HFF-Myc (cell line): ENCODE measurements at regions not wholly inside any gene's neighbourhood (a gene's known extent, or its start where the extent isn't known, plus 50 kb on each side); places are given as distances from the start of the nearest gene placed in this dataset.

ENCODE experiments used
- DNase-seq: peaks from one replicate; pipeline ENCODE4 v3.0.0-alpha.2; 2011; ENCODE audit warnings: low read depth; ENCODE audit errors: extremely low read depth
- H3K4me3 ChIP-seq: replicated peaks from 2 replicates; pipeline ENCODE4 v1.5.1; 2011; ENCODE audit warnings: low read depth, mild to moderate bottlenecking, control low read depth, low read length
- CTCF ChIP-seq: IDR thresholded peaks from 2 replicates; pipeline ENCODE4 v1.5.1; 2012; ENCODE audit warnings: mild to moderate bottlenecking, low read depth, low read length, control low read depth; ENCODE audit errors: missing control alignments

GRCh38 chr17:70646673-70647072 lies 477.3 kb downstream of the KCNJ2 start:
- no peak for DNase-seq
- no peak overlapping the region for H3K4me3 ChIP-seq
- TF ChIP-seq CTCF: no peak

- no peak overlapping the region for H3K4me3 ChIP-seq
- no peak for DNase-seq
- no peak for TF ChIP-seq CTCF
Measured at GRCh38 chr17:70648166-70648565, 478.8 kb downstream of the KCNJ2 start.

- no peak for DNase-seq
- H3K4me3 ChIP-seq: no peak overlapping the region
- TF ChIP-seq CTCF: no peak
Measured at GRCh38 chr17:70653850-70654249, 484.5 kb downstream of the KCNJ2 start.

GRCh38 chr17:70654706-70655105 lies 485.4 kb downstream of the KCNJ2 start:
- no peak for DNase-seq
- no peak overlapping the region for H3K4me3 ChIP-seq
- no peak for TF ChIP-seq CTCF

- no peak for DNase-seq
- TF ChIP-seq CTCF: no peak
Measured at GRCh38 chr17:70655176-70655958, 486.0 kb downstream of the KCNJ2 start.

GRCh38 chr17:70658317-70658716 lies 489.0 kb downstream of the KCNJ2 start:
- TF ChIP-seq CTCF: no peak
- no peak overlapping the region for H3K4me3 ChIP-seq
- no peak for DNase-seq

More at GRCh38 chr17:70655176-70655958, 486.0 kb downstream of the KCNJ2 start:
- H3K4me3 ChIP-seq: no peak overlapping the region

- no peak for TF ChIP-seq CTCF
- no peak for DNase-seq
- no peak overlapping the region for H3K4me3 ChIP-seq
Measured at GRCh38 chr17:70658840-70659239, 489.5 kb downstream of the KCNJ2 start.
